ENCODE measurements at regions not wholly inside any gene's neighbourhood (a gene's known extent, or its start where the extent isn't known, plus 50 kb on each side); places are given as distances from the start of the nearest gene placed in this dataset.

DNA sequence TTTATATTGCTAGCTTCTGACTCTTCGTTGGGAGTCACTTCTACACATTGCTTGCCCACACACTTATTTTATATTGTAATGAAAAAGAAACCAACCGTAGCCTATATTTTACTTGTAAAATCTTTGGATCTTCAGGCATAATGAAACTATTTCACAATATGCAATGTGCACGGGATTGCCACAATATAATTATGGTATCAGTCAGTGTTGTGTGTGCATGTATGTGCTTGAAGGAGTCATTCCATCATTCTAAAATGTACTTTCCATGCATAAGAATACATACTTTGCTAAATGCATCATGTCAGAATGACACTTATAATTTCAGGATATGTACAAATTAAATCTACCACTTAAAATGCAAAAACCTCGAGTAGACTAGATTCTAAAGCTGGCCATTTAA is 64.0 kb upstream of the TLE4 start (continued):
- TF ChIP-seq ZNF274 (IDR thresholded peaks at IDR 0.05; ENCODE audit: borderline replicate concordance, extremely low read depth, low read length), result no peak
- no peak for TF ChIP-seq RXRA (IDR thresholded peaks at IDR 0.05; ENCODE audit: insufficient read depth, low read depth, low read length)
- TF ChIP-seq EP300 (IDR thresholded peaks at IDR 0.05; ENCODE audit: borderline replicate concordance in 1 of 2, low read depth in 2 of 2, low read length in 2 of 2), result no peak
- TF ChIP-seq, protein P1, sequence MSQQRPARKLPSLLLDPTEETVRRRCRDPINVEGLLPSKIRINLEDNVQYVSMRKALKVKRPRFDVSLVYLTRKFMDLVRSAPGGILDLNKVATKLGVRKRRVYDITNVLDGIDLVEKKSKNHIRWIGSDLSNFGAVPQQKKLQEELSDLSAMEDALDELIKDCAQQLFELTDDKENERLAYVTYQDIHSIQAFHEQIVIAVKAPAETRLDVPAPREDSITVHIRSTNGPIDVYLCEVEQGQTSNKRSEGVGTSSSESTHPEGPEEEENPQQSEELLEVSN (IDR thresholded peaks at IDR 0.05), result no peak
- no peak for TF ChIP-seq SIN3A (conservative IDR thresholded peaks at IDR 0.05 in 1 of 2, IDR thresholded peaks at IDR 0.05 in 1 of 2; ENCODE audit: low read depth in 1 of 2, low read length in 2 of 2)
